ENCODE measurements at regions not wholly inside any gene's neighbourhood (a gene's known extent, or its start where the extent isn't known, plus 50 kb on each side); places are given as distances from the start of the nearest gene placed in this dataset.

DNA sequence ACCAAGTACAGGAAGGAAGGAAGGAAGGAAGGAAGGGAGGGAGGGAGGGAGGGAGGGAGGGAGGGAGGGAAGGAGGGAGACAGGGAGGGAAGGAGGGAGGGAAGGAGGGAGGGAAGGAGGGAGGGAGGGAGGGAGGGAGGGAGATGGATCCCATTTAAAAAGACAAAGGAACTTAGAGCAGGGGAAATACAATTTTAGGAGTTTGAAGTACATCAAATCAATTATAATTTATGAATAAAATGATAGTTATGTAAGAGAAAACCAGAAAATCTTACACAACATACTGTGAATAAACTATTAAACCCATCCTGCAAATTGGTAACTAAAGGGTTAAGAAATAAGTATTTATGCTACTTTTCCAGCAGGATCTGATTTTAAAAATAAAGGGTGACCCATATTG lies 475.9 kb downstream of the HDGFL1 start:
- H3K4me2 ChIP-seq (ENCODE audit: low read length) = no peak overlapping the region
- no peak for TF ChIP-seq EZH2phosphoT487 (IDR thresholded peaks at IDR 0.05; ENCODE audit: low read depth)
- TF ChIP-seq, protein P1, sequence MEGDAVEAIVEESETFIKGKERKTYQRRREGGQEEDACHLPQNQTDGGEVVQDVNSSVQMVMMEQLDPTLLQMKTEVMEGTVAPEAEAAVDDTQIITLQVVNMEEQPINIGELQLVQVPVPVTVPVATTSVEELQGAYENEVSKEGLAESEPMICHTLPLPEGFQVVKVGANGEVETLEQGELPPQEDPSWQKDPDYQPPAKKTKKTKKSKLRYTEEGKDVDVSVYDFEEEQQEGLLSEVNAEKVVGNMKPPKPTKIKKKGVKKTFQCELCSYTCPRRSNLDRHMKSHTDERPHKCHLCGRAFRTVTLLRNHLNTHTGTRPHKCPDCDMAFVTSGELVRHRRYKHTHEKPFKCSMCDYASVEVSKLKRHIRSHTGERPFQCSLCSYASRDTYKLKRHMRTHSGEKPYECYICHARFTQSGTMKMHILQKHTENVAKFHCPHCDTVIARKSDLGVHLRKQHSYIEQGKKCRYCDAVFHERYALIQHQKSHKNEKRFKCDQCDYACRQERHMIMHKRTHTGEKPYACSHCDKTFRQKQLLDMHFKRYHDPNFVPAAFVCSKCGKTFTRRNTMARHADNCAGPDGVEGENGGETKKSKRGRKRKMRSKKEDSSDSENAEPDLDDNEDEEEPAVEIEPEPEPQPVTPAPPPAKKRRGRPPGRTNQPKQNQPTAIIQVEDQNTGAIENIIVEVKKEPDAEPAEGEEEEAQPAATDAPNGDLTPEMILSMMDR (IDR thresholded peaks at IDR 0.05; ENCODE audit: low read depth, low read length) = no peak
- H3K27me3 ChIP-seq (ENCODE audit: low read depth, low read length) = no peaks in the 10 kb centered on the region
- H3K27ac ChIP-seq (ENCODE audit: low read length) = no peak overlapping the region
- H3K79me2 ChIP-seq (ENCODE audit: low read length) = no peaks in the 10 kb centered on the region
- no peak overlapping the region for H3K9ac ChIP-seq (ENCODE audit: low read length)
- H3K4me3 ChIP-seq (ENCODE audit: low read length) = no peak overlapping the region
- no peaks in the 10 kb centered on the region for H3K36me3 ChIP-seq (replicated peaks; ENCODE audit: low read depth, low read length)
- H2AFZ ChIP-seq (ENCODE audit: low read depth, low read length) = no peak overlapping the region
- no peaks in the 10 kb centered on the region for H3K4me1 ChIP-seq (ENCODE audit: low read length)
- H4K20me1 ChIP-seq (ENCODE audit: insufficient read depth, low read length) = no peaks in the 10 kb centered on the region
- no peaks in the 10 kb centered on the region for H3K9me3 ChIP-seq (ENCODE audit: insufficient read depth, low read length)

DNA sequence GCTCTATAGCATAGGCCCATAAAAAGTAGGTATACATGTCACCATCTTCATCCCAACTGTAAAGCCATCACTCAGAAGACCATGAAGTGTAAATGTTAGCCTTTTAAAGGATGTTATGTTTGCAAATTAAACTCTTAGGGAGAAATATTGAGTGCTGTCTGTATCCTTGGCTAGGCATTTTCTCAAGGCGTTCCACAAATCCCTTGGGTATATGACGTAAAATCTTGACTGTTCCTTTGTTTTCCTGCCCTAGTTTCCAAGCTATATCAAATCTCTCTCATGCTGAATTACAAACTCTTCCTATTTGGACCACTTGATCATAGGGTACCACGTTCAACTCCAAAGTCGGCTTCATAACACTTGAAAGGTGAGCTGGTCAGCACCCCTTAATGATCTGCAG lies 486.2 kb downstream of the HDGFL1 start:
- Histone ChIP-seq H2AFZ (ENCODE audit: low read depth, low read length) (no peak overlapping the region), H3K79me2 (ENCODE audit: low read length) (no peaks in the 10 kb centered on the region), H3K27ac (ENCODE audit: low read length) (no peak overlapping the region), H3K4me1 (ENCODE audit: low read length) (no peaks in the 10 kb centered on the region), H3K27me3 (ENCODE audit: low read depth, low read length) (no peaks in the 10 kb centered on the region), H4K20me1 (ENCODE audit: insufficient read depth, low read length) (no peaks in the 10 kb centered on the region), H3K9ac (ENCODE audit: low read length) (no peak overlapping the region), H3K9me3 (ENCODE audit: insufficient read depth, low read length) (no peaks in the 10 kb centered on the region), H3K4me3 (ENCODE audit: low read length) (no peak overlapping the region), H3K4me2 (ENCODE audit: low read length) (no peak overlapping the region), H3K36me3 (replicated peaks; ENCODE audit: low read depth, low read length) (no peaks in the 10 kb centered on the region)
- no peak for TF ChIP-seq EZH2phosphoT487 (IDR thresholded peaks at IDR 0.05; ENCODE audit: low read depth)
- TF ChIP-seq, protein P1 (IDR thresholded peaks at IDR 0.05; ENCODE audit: low read depth, low read length) = no peak

DNA sequence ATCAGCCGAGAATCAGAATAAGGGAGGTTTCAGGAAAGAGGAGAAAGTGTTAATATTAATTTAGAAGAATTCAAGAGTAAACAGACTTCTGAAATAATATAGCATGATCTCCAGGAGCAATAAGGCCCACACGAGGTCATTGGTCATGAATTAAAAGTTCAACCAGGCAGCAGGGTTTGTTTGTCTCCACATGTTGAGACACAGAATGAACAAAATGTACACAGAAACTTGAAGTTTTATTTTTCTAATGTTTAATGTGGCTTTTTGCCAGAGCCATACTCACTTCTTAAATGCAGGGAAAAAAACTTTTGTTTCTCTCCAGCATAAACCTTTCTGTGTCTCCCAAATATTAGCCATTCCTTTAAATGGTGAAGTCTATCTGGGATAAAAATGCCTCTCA lies 504.5 kb downstream of the HDGFL1 start:
- H3K9ac ChIP-seq (ENCODE audit: low read length) = no peak overlapping the region
- H2AFZ ChIP-seq (ENCODE audit: low read depth, low read length) = no peak overlapping the region
- H3K79me2 ChIP-seq (ENCODE audit: low read length) = no peaks in the 10 kb centered on the region
- H3K27me3 ChIP-seq (ENCODE audit: low read depth, low read length) = no peaks in the 10 kb centered on the region
- TF ChIP-seq EZH2phosphoT487 (IDR thresholded peaks at IDR 0.05; ENCODE audit: low read depth) = no peak
- TF ChIP-seq, protein P1 (IDR thresholded peaks at IDR 0.05; ENCODE audit: low read depth, low read length) = no peak
- H3K4me3 ChIP-seq (ENCODE audit: low read length) = no peak overlapping the region
- no peaks in the 10 kb centered on the region for H4K20me1 ChIP-seq (ENCODE audit: insufficient read depth, low read length)
- no peaks in the 10 kb centered on the region for H3K4me1 ChIP-seq (ENCODE audit: low read length)
- H3K9me3 ChIP-seq (ENCODE audit: insufficient read depth, low read length) = no peaks in the 10 kb centered on the region
- no peak overlapping the region for H3K4me2 ChIP-seq (ENCODE audit: low read length)
- H3K36me3 ChIP-seq (replicated peaks; ENCODE audit: low read depth, low read length) = no peaks in the 10 kb centered on the region
- no peak overlapping the region for H3K27ac ChIP-seq (ENCODE audit: low read length)

DNA sequence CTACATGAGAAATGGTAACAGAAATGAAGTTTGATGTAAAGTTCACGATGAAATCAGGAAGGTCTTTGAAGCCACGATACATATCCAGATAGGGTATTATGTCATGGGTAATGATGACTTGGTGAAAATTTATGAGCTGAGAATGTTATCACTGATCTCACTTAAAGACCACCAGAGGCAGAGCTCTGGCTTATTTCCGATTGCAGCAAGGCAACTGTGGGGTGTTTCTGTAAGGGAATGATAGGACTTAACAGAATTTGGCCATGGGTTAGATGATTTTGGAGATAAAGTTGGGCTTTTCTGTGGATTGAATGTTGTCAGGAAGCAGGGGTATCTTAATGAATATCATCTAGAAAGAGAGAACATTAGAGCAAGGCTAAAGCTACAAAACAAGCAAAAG lies 508.4 kb downstream of the HDGFL1 start:
- no peak overlapping the region for H3K4me2 ChIP-seq (ENCODE audit: low read length)
- no peak overlapping the region for H3K27ac ChIP-seq (ENCODE audit: low read length)
- no peaks in the 10 kb centered on the region for H3K4me1 ChIP-seq (ENCODE audit: low read length)
- H4K20me1 ChIP-seq (ENCODE audit: insufficient read depth, low read length) = no peaks in the 10 kb centered on the region
- H3K36me3 ChIP-seq (replicated peaks; ENCODE audit: low read depth, low read length) = no peaks in the 10 kb centered on the region
- no peak overlapping the region for H3K9ac ChIP-seq (ENCODE audit: low read length)
- no peak overlapping the region for H2AFZ ChIP-seq (ENCODE audit: low read depth, low read length)
- TF ChIP-seq EZH2phosphoT487 (IDR thresholded peaks at IDR 0.05; ENCODE audit: low read depth) = no peak
- TF ChIP-seq, protein P1 (IDR thresholded peaks at IDR 0.05; ENCODE audit: low read depth, low read length) = no peak
- H3K79me2 ChIP-seq (ENCODE audit: low read length) = no peaks in the 10 kb centered on the region
- H3K27me3 ChIP-seq (ENCODE audit: low read depth, low read length) = no peaks in the 10 kb centered on the region
- no peak overlapping the region for H3K4me3 ChIP-seq (ENCODE audit: low read length)
- no peaks in the 10 kb centered on the region for H3K9me3 ChIP-seq (ENCODE audit: insufficient read depth, low read length)

Data from OCI-LY3 (cell line).